ENCODE measurements at regions not wholly inside any gene's neighbourhood (a gene's known extent, or its start where the extent isn't known, plus 50 kb on each side); places are given as distances from the start of the nearest gene placed in this dataset.

DNA sequence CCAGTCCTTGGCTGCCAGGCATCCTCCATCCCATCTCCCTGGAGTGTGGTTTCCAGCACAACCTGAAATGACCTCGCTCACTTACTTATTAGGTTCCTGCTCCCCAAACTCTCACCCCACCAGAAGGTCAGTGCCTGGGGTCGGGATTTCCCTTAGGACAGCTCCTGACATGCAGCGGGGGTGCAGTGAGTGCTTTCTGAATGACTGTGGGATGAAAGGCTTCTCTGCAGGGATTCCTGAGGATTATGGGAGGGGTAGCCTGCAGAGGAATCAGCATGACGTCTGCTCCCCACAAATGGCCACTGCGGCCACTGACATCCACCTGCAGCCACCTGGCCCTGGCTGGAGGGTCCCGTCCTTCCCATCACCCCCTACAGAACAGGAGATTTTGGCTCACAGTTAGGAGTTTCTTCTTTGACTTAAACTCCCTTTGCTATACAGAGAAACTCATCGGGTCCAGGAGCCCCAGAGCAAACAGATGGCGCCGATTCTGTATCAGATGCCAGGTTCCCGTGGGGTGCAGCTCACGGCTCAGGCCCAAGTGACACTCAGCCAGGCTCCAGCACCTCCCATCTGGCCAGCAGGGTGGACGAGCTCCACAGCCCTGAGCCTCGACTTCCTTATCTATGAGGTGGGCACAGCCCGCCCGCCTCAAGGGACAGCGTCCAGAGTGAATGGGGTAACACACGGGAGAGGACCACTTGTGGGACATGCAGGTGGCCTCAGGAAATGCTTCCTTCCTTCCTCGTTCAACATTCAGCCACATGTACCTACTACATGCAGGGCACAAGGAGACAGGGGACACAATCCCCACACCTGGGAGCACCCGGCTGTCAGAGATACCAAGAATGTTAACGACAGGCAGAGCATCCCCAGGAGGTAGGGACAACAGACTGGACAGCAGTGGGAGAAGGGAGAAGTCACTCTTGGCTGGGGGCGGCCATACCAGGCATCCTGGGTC lies 69.8 kb downstream of the RMI2 start:
- TF ChIP-seq CTCF (IDR thresholded peaks at IDR 0.05) (no peak), POLR2A (IDR thresholded peaks at IDR 0.05) (no peak)

Data from uterus (tissue), 2 donors.